Putamen (tissue), 1 donor: ENCODE measurements at regions not wholly inside any gene's neighbourhood (a gene's known extent, or its start where the extent isn't known, plus 50 kb on each side); places are given as distances from the start of the nearest gene placed in this dataset.

ENCODE experiments used
- DNase-seq: peaks from one replicate; pipeline ENCODE4 v3.0.0-alpha.2; 2016; ENCODE audit warnings: low spot score

DNA sequence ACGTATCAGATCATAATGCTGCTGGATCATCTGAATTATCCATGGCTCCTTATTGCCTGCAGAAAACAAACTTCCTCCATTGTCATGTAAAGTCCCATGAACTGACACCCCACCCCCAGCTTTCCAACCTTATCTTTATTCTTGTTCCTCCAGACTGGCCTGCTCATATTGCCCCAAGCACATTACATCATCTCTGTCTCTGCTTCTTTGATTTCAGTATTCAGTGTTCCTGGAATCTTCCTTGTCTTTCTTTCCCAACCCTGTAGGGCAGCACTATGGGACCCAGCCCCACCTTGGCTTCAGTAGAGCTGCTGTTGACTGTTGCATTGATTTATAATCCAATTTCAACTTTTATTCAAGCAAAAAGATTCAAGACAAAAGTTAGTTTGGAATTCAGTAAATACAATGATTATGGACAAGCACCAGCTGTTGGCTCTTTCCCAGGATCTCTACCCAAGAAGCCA lies 187.5 kb upstream of the ECI2 start:
- no peak for DNase-seq

DNA sequence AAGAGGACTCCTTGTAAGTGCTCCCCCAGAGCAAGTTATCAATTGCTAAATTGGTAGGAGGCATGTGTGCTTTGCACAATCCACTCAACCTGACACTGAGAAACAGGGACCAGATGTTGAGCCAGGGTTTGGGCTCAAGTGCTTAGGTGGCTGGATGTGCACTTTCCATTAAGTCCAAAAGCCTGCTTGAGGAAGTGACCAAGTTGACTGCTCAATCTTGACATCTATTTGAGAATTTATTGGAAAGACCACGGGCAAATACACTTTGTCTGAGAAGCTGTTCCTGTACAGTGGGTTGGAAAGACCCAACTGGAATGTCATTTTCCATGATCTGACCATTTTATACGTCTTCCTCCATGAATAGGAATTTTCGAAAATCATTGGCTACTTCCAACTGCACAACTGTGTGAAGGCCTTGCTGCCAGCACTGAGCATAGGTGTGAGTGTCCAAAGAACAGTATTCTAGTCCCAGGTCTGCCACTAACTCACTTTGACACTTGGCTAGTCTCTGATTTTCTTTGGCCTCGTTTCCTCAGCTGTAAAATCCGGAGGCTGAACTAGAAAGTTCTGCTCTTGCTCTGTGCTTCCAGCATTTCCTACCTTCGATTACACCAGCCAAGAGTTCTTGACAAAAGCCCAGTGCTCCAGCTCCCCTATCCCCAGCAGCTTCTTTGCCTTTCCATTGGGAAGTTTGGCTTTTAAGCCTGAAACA lies 186.9 kb upstream of the ECI2 start:
- DNase-seq: no peak

DNA sequence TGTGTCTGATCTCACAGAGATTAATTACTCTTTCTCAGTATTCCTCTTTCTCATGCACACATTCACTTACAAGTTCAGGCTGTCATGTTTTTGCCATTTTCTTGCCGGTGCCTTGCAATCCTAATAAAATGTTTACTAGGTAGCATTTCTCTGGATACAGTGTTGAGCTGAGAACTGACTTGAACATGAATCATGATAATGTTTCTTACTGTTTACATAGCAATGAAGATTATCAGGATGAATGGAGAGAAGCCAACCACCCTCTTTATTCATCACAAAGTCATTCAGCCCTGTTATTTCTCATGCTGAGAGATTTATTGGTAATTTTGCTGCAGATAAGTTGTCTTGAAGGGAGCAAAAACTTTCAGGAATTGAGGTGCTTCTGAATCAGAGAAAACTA lies 185.5 kb upstream of the ECI2 start:
- DNase-seq: no peak

DNA sequence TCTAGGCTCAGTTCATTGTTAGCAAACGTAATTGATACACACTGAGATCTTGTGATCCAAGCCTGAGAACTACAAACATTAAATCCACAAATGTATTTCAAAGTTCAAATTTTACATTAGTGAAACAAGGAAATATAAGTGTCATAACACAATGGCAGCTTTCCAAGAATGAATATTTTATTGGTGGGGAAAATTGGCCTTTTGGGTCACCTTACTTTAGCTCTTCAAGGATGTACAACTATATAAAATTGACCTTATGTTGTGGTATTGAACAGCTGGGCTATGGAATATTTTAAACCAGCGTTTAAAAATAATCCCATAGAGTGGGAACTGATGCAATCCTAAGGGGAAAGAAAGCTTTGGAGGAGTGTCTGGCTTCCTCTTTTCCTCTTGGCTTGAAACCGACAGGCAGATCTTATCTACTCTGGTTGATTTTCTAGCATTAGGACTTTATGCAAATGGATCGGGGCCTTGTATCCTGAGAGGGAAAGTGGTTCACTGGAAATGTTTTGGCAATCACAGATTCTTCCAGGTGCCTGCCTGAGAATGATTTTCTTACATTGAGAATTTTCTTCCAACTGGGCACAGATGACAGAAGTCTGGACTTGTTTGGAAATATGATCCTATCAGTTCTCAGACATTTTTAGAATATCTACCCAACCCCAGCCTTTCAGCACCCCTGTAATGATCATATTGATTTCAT lies 184.8 kb upstream of the ECI2 start:
- no peak for DNase-seq

DNA sequence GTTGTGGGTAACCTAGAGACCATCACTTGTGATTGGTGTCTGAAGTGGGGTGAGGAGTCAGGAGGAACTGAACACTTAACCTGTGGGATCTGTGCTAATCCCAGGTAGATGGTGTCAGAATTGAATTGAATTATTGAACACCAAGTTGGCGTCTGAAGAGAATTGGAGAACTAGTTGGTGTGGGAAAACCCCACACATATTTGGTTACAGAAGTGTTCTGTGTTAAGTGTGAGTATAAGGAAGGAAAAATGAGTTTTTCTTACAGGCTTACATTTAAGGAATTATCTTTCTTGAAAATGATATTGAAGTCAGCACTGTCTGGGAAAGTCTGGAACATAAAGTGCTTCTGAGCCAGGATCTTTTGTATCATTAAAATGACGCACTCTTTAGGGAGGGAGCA lies 182.9 kb upstream of the ECI2 start:
- DNase-seq: no peak

DNA sequence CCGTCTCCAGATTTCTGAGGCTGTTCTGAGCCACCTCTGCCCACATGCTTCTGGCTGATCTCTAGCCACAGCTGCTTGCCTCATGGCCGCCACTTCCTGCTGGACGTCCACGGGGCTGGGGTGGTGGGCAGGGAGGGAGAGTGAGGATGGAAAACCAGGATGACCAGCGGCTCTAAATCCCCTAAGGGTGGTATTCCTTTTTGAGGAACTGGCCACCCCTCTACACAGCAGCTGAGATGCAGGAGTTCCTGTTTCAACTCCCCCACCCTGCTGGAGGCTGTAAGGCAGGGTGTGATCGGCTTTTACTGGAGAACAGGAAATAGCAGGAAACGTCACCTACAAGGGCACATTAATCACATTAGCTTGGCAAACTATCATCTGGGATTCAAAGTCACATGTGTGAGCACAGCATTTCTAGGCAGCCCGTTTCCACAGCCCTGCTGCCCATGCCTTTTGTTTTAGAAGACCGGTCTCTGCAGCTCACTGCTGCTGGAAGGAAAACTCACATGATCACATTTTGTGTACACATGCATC lies 181.6 kb upstream of the ECI2 start:
- DNase-seq: no peak

DNA sequence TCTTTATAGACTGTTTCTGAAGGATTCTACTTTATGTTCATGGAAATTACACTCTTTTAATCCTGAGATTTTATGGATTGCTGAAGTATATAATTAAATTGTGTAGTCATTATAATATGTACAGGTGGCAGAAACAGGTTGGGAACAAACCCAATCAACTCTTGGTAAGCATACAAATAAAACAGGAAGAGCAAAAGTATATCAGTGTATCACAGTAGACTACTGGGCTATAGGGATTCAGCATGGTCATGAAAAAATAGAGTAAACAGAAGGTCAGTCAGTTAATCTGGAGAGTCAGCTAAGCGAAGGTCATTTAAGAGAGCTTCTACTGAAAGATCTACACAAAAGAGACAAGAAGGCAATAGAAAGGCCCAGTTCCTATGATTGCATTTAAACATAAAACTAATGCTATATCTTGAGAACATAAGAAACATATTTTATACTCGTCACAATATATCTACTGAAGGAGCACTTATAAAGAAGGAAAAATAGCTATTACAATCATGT lies 178.9 kb upstream of the ECI2 start:
- no peak for DNase-seq

DNA sequence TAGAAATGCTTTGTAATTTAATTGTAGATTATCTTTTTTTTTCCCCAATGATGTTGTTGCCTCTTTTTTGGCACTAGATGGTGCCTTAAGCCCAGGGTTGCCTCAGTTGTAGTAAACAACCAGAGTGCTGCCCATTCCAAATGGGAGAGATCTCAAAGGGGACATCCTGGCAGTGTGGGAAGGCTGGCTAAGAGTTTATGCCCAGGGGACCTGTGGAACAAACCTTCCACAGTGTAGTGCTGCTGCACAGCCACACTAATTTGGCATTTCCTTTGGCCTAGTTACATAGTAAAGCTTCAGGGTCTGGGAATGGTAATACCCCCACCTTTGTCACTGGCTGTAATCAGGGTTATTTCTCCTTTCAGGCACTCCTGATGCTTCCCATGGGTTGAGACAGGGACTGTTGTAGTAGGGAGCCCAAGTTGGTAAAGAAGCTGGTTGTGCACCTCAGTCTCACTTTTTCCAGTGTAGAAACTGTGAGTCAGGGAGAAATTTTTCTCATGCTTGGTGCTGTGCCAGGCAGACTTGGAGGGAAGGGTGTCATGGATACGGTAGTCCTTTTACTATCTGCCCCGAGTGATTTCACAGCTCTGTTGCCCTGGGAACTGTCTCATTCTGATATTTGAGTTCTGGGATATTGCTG lies 177.8 kb upstream of the ECI2 start:
- DNase-seq: no peak

DNA sequence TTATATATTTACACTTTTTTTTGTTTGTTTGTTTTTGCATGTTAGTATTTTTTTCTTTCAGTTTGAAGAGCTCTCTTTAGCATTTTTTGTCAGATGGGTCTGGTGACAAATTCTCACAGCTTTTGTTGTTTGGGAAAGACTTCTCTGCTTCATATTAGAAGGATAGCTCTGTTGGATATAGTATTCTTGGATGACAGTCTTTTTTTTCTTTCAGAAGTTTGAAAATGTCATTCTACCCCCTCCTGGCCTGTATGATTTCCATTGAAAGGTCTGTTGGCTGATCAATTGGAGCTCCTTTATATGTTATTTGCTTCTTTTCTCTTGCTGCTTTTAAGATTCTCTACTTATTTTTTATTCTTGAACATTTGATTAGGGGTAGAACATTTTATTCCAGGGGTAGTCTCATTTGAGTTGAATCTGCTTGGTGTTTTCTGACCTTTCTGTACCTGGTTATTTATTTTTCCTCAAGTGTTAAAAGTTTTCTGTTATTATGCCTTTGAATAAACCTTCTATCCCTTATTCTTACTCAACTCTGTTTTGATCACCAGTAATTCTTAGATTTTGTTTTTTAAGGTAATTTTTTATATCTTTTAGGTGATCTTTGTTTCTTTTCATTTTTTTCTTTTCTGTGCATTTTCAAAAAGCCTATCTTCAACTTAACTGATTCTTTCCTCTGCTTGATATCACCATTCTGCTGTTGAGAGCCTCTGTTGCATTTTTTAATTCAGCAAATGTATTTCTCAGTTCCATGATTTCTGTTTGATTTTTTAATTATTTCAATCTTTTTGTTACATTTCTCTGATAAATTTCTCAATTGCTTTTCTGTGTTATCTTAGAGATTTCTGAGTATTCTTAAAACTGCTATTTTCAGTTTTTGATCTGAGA lies 176.8 kb upstream of the ECI2 start:
- no peak for DNase-seq

DNA sequence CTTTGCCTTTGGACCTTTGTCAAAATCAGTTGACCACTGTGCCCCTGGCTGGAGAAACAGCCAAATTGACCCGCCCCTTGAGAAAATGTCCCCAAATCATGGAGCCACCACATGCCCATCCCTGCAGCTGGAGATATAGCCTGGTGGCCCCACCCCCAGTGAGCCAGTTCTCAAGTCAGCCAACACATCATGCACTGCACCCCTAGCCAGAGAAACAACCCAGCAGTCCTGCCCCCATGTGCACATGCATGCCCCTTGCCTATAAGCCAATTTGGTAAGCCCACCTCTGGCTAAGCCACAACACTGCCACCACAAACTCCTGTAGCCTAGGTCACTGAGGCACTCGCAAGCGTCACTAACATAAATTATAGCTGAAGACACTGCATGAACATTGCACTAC lies 174.2 kb upstream of the ECI2 start:
- no peak for DNase-seq

DNA sequence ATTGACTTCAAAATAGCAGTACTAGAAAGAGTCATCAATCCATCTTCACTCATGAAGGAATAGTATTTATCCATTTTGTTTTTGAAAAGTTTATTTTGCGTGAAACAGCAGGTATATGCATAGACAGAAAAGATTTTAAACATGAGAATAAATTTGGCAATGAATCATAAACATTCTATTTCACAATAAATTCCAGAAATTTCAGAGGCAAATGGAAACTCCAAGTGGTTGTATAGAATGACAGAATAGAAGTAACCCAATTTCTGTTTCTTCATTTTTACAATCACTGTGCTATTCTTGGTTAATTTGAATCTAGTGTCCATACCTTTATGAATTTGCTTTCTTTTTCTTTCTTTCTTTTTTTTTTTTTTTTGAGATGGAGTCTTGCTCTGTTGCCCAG lies 173.0 kb upstream of the ECI2 start:
- DNase-seq: no peak

DNA sequence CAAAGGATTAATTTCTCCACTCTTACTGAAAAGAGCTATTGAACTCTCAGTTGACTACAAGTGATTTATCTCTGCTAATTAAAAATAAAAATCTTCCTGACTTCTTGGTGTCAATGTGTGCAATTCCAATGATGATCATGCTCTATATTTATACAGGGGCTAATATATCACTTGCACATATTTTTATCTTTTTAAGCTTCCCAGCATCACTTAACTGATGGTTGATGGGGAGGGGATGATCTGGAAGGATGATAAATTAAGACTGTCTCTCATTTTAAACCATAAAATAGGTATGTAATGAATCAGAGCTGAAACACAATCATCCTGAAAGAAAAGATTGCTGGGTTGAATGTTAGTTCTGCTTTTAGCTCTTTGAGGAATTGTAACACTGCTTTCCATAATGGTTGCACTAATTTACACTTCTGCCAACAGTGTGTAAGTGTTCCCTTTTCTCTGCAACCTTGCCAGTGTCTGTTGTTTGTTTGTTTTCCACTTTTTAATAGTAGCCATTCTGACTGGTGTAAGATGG lies 169.6 kb upstream of the ECI2 start:
- no peak for DNase-seq

DNA sequence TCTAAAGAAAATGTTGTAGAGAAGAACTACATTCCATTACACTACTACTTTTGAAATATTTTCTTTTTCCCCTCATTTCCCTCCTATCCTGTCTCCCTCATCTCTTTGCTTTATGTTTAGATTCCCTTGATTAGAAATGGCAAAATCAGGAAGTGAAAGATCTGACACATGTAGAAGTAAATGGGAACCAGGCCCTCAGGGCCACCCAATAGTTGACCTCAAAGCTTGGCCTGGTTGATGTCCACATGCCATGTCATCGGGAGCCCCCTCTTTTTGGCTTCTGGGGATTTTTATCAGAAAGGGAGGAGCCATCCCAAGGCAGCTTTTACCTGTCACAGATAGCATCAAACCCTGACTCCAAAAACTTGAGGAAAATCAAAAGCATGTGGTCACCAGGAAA lies 168.3 kb upstream of the ECI2 start:
- DNase-seq: no peak

DNA sequence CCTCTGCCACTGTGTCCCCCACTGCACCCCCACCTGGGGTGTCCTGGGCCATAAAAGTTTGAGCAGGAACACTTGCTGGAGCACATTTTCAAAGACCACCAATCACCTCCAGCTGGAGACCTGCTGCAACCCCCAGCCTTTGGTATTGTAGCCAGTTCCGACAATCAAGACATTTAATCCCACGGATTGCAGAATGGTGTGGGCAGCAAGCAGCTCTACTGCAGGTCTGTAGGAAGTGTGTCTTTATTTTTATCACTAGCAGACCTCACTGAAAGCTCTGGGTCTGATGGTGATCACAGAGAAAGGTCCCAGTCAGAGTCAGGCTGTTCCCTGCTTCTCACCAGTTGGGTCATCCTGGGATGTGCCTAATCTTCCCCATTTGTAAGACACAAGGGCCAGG lies 167.1 kb upstream of the ECI2 start:
- no peak for DNase-seq

DNA sequence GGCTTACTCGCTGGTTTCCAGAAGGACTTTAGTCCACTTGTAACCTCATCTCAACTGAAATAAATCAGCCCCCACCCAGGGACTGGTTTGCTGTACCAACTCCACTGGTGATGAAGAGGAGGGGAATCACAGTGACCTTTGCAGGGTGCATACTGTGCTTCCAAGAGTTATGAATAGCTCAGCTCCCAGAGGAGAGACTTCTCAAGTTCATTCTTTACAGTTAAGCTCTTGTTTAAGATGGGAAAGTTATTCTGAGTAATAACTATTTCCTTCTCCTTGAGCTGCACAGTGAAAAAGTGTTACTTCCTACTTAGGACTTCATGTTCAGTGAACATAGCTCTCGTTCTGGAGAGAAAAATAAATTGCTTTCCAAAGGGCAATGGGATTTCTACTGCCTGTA lies 166.5 kb upstream of the ECI2 start:
- no peak for DNase-seq

DNA sequence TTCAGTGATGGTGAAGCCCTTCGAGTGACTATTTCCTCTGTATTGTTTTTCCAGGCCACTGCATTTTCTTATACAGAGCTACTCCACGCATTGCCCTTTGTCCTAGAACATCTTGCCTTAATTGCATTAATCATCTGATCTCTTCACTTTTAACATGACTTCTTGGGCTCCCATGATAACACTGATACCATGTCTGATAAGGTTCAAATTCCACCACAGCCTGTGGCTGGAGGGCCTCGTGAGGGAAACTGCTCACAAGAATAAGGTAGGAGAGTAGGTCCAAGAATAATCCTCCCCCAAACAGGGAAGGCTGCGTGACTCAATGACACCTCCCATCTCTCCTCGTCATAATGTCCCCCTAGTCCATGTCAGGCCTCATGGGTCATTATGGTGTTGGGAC lies 165.5 kb upstream of the ECI2 start:
- DNase-seq: no peak

DNA sequence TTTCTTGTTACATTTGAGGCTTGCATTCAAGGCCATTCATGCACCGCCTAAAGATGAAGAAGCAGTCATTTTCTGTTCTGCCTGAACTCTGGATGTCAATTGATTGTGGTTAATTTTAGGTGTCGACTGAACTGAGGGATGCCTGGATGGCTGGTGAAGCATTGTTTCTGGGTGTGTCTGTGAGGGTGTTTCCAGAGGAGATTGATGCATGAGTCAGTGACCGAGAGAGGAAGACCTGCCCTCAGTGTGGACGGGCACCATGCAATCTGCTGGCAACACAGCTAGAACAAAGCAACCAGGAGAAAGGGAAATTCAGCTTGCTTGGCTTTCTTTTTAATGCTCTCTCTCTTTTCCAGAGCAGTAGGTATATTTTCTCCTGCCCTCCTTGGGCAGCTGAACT lies 164.1 kb upstream of the ECI2 start:
- no peak for DNase-seq

DNA sequence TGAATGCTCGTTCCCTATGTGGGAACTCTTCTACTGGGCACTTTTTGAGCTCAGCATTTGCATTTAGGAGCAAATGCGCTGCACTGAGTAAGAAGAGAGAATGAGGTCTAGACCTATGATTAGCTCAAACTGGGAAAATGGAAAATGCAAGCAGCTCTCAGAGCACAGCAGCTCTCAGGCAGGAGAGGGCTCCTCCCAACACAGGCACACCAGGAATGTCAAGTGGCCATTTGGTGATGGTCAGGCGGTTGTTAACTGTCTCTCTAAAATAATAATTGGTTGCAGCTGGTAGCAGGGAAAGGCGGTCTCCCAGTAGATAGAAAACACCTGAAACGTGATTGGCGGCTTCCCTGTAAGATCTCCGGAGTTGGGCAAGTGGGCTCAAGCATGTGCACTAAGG lies 162.0 kb upstream of the ECI2 start:
- no peak for DNase-seq

DNA sequence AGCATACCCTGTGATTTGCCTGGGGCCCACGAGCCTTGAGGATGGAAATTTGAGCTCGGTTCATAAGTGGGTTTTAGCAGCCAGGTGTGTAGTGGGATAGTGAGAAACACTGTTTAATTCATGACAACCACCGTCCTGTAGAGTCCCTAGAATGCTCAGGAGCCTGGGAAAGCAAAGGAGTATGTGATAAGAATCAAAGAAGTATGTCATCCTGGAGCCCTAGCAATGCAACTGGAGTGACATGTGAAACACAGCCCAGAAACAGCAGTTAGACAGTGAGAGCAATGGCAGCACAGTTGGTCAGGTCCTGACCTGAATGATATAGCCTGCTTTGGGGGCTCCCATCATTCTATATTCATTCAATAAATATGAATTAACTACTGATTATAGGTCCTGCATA lies 161.2 kb upstream of the ECI2 start:
- no peak for DNase-seq

DNA sequence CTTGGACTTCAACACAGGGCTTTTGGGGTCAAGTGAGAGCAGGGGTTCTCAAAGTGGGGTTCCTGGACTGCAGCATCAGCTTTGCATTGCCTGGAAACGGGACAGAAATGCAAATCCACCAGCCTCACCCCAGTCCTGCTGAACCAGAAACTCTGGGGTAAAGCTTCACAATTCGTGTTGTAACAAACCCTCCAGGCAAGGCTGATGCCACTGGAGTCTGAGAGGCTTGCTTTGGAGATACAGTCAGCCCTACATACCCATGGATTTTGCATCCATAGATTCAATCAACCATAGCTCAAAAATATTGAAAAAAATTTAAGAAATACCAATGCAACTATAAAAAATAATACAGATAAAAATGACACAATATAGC lies 160.4 kb upstream of the ECI2 start:
- DNase-seq: no peak

DNA sequence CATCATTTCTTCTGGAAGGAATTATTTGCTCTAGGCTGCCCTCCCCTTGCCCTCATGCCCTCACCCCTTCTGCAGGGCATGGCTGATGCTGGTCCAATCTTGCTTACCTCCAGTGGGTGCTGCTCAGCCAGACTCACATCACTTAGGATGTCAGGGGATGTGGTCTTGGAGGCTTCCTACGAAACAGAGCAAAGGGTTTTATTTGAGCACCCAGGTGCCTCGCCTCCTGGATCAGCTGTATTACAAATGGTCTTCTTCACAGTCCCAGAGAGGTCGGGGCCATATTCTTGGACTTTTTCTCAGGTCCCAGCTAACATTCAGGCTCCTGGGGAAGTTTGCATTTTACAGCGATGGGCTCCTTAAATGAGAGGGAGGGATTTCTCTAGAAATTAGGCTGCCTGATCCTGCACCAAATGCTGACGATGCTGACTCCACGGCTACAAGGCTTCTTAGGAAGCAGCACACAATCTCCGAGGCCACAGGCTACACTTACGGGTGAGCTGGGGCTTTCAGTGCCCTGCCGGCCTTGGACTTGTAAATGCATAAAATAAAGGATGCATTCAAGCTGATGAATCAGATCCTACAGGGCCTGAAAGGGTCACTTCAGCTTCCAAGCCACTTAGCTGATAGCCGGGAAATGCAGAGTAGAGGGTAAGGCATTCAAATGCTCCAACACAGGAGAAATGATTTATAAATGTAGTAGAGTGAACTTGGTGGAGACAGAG lies 159.8 kb upstream of the ECI2 start:
- DNase-seq: no peak
